Stimulated activated CD4-positive, alpha-beta T cell treated with anti-CD3 and anti-CD28 coated beads, TNF-alpha, amount 100 ng/mL, for 4 hours (primary cell): ENCODE measurements at regions not wholly inside any gene's neighbourhood (a gene's known extent, or its start where the extent isn't known, plus 50 kb on each side); places are given as distances from the start of the nearest gene placed in this dataset.
"Not testable (repeated sequence)": the region's sequence is repeated elsewhere in the genome, so short reads cannot be mapped to it uniquely, and the experiment has no call there.

Experiments used
- DNase-seq, 3 experiments: peaks; one replicate each; pipeline ENCODE4 v3.0.0-alpha.2; 2020; ENCODE audit warnings: low read depth in 3 of 3

- DNase-seq = no peak
These were observed 81.0 kb upstream of the FOXQ1 start for GRCh38 chr6:1230689-1231605.

GRCh38 chr6:1230281-1230680 is 81.6 kb upstream of the FOXQ1 start:
- DNase-seq = no peak

DNA sequence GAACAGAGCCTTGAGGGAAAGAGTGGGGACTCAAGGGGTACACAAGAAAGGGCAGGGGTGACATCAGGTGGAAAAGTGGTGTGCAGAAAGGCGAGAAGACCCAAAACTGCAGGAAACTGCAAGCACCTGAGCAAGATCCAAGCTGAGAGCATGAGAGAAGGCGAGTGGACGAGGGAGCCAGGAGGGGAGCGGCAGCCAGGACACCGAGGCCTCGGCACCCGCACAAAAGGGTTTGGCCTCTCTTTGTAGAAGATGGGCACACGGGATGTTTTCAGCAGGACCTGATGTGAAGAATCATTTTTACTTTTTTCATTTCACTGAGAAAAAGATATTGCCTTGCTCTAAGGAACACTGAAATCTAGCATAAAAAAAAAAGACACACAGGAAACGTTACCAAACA is 82.1 kb upstream of the FOXQ1 start:
- DNase-seq = no peak

GRCh38 chr6:1229301-1229700 is 82.6 kb upstream of the FOXQ1 start:
- no peak for DNase-seq

- no peak for DNase-seq
These were observed 83.1 kb upstream of the FOXQ1 start for GRCh38 chr6:1228754-1229191.

GRCh38 chr6:1227935-1228753 is 83.8 kb upstream of the FOXQ1 start:
- DNase-seq = no peak

DNA sequence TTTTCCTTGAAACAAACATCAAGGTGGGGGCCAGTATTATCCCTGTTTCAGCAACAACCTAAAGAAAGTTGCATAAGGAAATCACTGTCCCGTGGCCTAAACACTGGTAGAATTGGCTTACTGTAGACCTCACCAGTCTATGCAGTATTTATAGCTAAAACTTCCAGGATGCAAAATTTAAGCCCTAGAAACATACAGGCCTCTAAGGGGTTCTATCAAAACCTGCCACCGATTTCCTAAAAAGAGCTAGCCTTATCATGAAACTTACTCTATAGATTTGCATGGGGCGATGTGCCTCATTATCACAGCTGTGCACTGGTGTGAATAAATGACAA is 84.3 kb upstream of the FOXQ1 start:
- no peak for DNase-seq

DNA sequence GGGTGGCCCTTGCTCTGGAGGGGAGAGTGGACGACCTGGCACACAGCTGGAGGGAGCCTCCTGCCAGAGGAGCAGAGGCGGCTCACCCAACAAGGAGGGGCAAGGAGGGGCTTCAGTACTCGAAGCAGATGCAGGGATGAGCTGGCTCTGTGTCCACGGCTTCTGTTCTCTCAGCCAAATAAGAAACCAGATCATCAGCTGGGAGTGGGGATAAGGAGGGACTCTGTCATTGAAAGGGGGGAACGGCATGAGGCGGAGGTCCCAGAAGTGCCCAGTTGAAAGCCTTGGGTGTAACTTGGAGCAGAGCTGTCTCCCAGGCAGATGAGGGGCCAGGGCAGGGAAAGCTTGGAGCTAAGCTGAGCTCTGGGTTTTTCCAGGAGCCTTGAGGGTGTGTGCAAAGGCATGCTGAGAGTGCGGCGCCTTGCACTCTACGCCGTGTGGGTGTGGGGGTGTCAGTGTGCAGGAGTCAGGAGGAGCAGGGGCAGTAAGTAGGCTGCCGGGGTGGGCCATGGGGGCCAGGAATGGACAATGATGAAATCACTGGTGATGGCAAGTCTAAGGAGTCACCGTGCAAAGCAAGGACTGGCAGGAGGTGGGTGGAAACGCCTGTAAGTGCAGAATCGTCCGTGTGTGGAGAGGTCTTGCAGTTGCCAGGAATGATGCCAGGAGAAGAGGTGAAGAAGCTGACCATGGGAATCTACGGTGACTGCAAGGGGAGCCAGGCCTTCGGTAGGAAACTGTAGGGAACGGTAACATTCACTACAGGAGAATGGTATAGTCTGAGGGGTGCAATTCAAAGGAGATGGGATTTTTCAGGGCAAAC is 85.4 kb upstream of the FOXQ1 start:
- no peak for DNase-seq

GRCh38 chr6:1224514-1224913 is 87.4 kb upstream of the FOXQ1 start:
- DNase-seq = no peak

GRCh38 chr6:1222728-1223595 is 88.9 kb upstream of the FOXQ1 start:
- DNase-seq = no peak

DNA sequence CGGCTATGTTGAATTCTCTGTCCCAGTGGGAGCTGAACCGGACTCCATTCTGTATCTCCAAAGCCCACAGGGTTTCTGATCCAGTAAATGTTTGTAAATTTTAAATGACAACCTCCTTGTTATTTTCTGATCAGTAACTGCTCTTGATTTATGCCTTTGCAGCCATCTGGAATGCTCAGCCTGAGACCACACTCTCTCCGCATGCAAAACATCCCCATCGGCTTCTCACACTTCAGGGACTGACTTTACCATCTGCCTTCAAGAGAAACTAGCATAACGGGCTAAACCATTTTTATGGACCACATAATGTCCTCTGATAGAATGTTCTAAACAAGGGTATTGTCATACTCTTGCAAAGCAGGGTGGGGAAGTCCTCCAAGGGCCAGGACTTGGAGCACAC is 94.5 kb upstream of the FOXQ1 start:
- no peak for DNase-seq

DNA sequence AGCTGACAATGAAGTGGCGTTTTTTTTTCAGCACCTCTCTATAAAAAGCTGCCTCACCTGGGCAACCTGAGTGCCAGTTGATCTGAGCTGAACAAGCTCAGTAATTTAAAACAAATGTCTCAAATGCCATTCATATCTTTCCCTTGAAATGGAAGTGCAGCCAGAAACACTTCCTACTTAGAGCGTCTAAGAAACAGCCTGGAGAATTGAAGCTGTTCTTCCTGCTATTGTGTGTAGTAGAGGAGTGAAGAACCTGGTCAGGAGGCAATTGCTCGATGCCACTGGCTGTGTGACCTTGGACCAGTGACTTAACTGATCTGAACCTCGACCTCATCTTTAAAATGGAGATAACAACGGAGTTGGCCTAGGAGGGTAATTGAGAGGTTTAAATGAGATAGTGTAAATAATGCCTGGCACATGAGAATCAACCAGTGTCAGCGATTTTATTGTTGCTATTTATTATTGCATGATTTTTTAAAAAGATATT is 95.4 kb upstream of the FOXQ1 start:
- no peak for DNase-seq

GRCh38 chr6:1215884-1216487 is 95.9 kb upstream of the FOXQ1 start:
- DNase-seq = no peak

- no peak for DNase-seq
These were observed 96.9 kb upstream of the FOXQ1 start for GRCh38 chr6:1215023-1215422.

GRCh38 chr6:1212919-1213318 is 99.0 kb upstream of the FOXQ1 start:
- no peak for DNase-seq

- DNase-seq = not testable (repeated sequence)
These were observed 99.8 kb upstream of the FOXQ1 start for GRCh38 chr6:1212138-1212537.

DNA sequence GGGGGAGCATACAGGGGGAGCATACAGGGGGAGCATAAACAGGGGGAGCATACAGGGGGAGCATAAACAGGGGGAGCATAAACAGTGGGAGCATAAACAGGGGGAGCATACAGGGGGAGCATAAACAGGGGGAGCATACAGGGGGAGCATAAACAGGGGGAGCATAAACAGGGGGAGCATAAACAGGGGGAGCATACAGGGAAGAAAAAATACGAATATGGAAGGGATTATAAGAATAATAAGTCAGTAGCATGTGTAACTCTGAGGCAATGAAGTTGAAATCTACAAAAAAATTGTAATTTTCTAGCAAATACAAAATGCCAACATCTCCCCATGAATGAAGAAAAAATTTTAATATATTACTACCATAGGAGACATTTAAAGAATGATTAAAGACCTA is 101.3 kb upstream of the FOXQ1 start:
- not testable (repeated sequence) for DNase-seq

DNA sequence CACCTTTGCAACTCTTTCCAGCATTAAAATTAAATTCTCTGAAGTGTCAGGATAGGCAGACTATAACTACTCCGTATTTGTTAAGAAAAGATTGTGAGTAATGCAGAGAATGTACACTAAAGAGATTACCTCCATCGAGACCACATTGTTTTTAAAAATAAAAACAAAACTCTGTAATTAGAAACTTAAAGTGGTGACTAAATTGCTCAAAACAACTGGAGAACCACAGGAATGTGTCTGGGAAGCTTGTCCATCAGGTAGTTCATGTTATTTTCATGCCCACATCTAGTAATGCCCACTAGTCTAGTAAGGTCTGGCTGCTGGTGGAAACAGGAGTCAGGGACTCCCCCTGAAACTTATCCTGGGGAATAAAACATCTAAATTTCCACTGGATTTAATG is 103.0 kb upstream of the FOXQ1 start:
- DNase-seq = no peak

DNA sequence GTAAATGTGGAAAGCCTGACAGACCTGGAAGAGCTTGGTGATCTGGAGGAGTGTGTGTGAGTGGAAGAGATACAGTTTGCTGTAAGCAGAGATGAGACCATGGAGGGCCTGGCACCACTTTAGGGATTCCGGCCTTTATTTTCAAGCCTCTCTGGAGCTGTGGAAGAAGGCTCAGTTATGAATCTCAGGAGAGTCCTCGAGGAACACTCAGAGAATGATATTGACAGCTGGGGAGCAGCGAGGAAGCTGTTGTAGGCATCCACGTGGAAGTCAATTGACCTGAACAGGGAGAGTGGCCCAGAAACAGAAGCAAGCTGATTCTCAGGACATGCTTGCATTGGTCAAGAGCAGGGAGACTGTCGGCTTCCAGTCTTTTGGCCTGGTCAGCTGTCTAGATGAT is 108.4 kb upstream of the FOXQ1 start:
- DNase-seq = no peak

DNA sequence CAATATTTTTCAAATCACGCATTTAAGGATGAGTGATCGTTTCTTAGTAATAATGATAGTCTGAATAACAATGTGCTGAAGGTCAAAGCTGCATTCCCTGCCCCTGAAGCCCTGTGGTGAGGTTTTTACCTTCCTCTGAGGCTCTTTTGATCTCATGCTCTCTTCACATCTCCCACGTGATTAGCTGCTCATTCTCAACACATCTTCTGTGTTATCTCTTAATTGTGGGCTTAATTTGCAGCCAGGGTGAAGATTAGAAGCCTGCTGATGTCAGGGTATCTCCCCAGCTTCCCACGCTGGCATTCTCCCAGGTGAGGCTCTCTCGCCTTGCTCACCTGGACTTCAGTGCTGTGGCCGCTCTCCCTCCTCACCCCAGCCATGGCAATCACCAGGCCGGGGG is 109.7 kb upstream of the FOXQ1 start:
- DNase-seq = no peak
